ENCODE measurements at regions not wholly inside any gene's neighbourhood (a gene's known extent, or its start where the extent isn't known, plus 50 kb on each side); places are given as distances from the start of the nearest gene placed in this dataset.

GRCh38 chr3:127036209-127037020 is 53.5 kb downstream of the PLXNA1 start:
- Histone ChIP-seq H3K36me3 (no peaks in the 10 kb centered on the region), H3K9me3 (ENCODE audit: low read depth) (no peaks in the 10 kb centered on the region), H3K4me1 (ENCODE audit: low read depth) (no peaks in the 10 kb centered on the region), H3K4me3 (no peak overlapping the region), H3K27me3 (no peaks in the 10 kb centered on the region), H3K27ac (no peak overlapping the region)
- DNase-seq (ENCODE audit: low read depth in 1 of 2, low spot score in 1 of 2): no peak
- TF ChIP-seq CTCF (IDR thresholded peaks at IDR 0.05; ENCODE audit: low read depth, low read length): no peak

- Histone ChIP-seq H3K27ac (no peak overlapping the region), H3K9me3 (ENCODE audit: low read depth) (no peaks in the 10 kb centered on the region), H3K4me3 (no peak overlapping the region), H3K27me3 (no peaks in the 10 kb centered on the region), H3K4me1 (ENCODE audit: low read depth) (no peaks in the 10 kb centered on the region), H3K36me3 (no peaks in the 10 kb centered on the region)
- DNase-seq (ENCODE audit: low read depth in 1 of 2, low spot score in 1 of 2): no peak
- TF ChIP-seq CTCF (IDR thresholded peaks at IDR 0.05; ENCODE audit: low read depth, low read length): no peak
Observed at GRCh38 chr3:127037021-127037400, 54.1 kb downstream of the PLXNA1 start.

- Histone ChIP-seq H3K27me3 (no peaks in the 10 kb centered on the region), H3K27ac (no peak overlapping the region), H3K4me1 (ENCODE audit: low read depth) (no peaks in the 10 kb centered on the region), H3K4me3 (no peak overlapping the region), H3K36me3 (no peaks in the 10 kb centered on the region), H3K9me3 (ENCODE audit: low read depth) (no peaks in the 10 kb centered on the region)
- no peak for DNase-seq (ENCODE audit: low read depth in 1 of 2, low spot score in 1 of 2)
- no peak for TF ChIP-seq CTCF (IDR thresholded peaks at IDR 0.05; ENCODE audit: low read depth, low read length)
Observed at GRCh38 chr3:127037418-127037841, 54.5 kb downstream of the PLXNA1 start.

- Histone ChIP-seq H3K36me3 (no peaks in the 10 kb centered on the region), H3K9me3 (ENCODE audit: low read depth) (no peaks in the 10 kb centered on the region), H3K4me3 (no peak overlapping the region), H3K4me1 (ENCODE audit: low read depth) (no peaks in the 10 kb centered on the region), H3K27ac (no peak overlapping the region), H3K27me3 (no peaks in the 10 kb centered on the region)
- no peak for DNase-seq (ENCODE audit: low read depth in 1 of 2, low spot score in 1 of 2)
- no peak for TF ChIP-seq CTCF (IDR thresholded peaks at IDR 0.05; ENCODE audit: low read depth, low read length)
Observed at GRCh38 chr3:127037971-127038446, 55.1 kb downstream of the PLXNA1 start.

- no peaks in the 10 kb centered on the region for H3K36me3 ChIP-seq
- H3K27ac ChIP-seq: no peak overlapping the region
- no peaks in the 10 kb centered on the region for H3K27me3 ChIP-seq
- no peaks in the 10 kb centered on the region for H3K9me3 ChIP-seq (ENCODE audit: low read depth)
- no peak for TF ChIP-seq CTCF (IDR thresholded peaks at IDR 0.05; ENCODE audit: low read depth, low read length)
- no peaks in the 10 kb centered on the region for H3K4me1 ChIP-seq (ENCODE audit: low read depth)
- DNase-seq (ENCODE audit: low read depth in 1 of 2, low spot score in 1 of 2): no peak
- H3K4me3 ChIP-seq: no peak overlapping the region
Observed at GRCh38 chr3:127038466-127038865, 55.6 kb downstream of the PLXNA1 start.
